ENCODE measurements at regions not wholly inside any gene's neighbourhood (a gene's known extent, or its start where the extent isn't known, plus 50 kb on each side); places are given as distances from the start of the nearest gene placed in this dataset.

DNA sequence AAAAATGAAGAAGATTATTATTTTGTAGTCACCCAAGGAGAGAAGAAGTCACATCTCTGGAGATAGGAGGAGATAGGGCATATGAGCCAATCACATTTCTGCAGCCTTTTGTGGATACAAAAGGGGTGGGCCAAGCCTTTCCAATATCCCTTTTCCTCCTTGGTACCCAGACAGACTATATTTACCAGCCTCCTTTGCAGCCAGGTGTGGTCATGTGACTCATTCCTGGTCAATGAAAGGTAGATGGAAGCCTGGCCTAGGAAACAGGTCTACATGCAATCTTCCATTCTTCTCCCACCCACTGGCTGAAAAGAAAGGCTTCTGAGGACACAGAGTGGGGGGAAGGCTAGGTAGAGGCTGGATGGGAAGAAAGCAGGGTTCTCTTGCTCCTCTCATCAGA, 58.1 kb upstream of the ERG start:
- Histone ChIP-seq H3K27ac (no peak overlapping the region), H3K27me3 (no peaks in the 10 kb centered on the region), H3K4me3 (no peak overlapping the region), H3K4me1 (no peaks in the 10 kb centered on the region), H3K9me3 (no peaks in the 10 kb centered on the region), H3K36me3 (no peaks in the 10 kb centered on the region)
- TF ChIP-seq, protein P1, sequence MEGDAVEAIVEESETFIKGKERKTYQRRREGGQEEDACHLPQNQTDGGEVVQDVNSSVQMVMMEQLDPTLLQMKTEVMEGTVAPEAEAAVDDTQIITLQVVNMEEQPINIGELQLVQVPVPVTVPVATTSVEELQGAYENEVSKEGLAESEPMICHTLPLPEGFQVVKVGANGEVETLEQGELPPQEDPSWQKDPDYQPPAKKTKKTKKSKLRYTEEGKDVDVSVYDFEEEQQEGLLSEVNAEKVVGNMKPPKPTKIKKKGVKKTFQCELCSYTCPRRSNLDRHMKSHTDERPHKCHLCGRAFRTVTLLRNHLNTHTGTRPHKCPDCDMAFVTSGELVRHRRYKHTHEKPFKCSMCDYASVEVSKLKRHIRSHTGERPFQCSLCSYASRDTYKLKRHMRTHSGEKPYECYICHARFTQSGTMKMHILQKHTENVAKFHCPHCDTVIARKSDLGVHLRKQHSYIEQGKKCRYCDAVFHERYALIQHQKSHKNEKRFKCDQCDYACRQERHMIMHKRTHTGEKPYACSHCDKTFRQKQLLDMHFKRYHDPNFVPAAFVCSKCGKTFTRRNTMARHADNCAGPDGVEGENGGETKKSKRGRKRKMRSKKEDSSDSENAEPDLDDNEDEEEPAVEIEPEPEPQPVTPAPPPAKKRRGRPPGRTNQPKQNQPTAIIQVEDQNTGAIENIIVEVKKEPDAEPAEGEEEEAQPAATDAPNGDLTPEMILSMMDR (IDR thresholded peaks at IDR 0.05), result no peak
- no peak for TF ChIP-seq POLR2AphosphoS5 (IDR thresholded peaks at IDR 0.05)
- TF ChIP-seq POLR2A (IDR thresholded peaks at IDR 0.05), result no peak
- TF ChIP-seq EP300 (IDR thresholded peaks at IDR 0.05), result no peak
- no peak for ATAC-seq (ENCODE audit: low FRiP score in 2 of 2)
- DNase-seq, result no peak

DNA sequence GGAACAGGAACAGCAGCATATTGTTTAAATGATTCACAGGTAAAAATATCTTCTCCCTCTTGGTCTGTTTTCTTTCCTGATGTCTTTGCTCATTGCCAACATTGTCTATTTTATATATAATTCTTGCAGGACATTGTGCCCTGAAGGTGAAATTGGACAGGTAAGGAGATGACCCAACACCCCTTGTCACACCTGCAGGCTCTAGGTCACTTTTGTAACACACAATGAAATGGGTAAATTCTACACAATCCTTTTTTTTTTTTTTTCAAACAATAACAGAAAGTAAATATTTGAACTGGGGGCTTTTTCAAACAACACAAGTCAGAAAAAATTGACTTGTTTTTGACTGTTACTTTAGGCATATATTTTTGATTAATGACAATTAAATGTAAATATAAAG, 62.9 kb upstream of the ERG start:
- DNase-seq (no peak), ATAC-seq (ENCODE audit: low FRiP score in 2 of 2) (no peak)
- H3K9me3 ChIP-seq, result no peaks in the 10 kb centered on the region
- H3K36me3 ChIP-seq, result no peaks in the 10 kb centered on the region
- H3K27me3 ChIP-seq, result no peaks in the 10 kb centered on the region
- H3K4me3 ChIP-seq, result no peak overlapping the region
- TF ChIP-seq POLR2AphosphoS5 (IDR thresholded peaks at IDR 0.05), result no peak
- TF ChIP-seq, protein P1 (IDR thresholded peaks at IDR 0.05), result no peak
- TF ChIP-seq POLR2A (IDR thresholded peaks at IDR 0.05), result no peak
- TF ChIP-seq EP300 (IDR thresholded peaks at IDR 0.05), result no peak
- H3K27ac ChIP-seq, result no peak overlapping the region
- no peaks in the 10 kb centered on the region for H3K4me1 ChIP-seq

DNA sequence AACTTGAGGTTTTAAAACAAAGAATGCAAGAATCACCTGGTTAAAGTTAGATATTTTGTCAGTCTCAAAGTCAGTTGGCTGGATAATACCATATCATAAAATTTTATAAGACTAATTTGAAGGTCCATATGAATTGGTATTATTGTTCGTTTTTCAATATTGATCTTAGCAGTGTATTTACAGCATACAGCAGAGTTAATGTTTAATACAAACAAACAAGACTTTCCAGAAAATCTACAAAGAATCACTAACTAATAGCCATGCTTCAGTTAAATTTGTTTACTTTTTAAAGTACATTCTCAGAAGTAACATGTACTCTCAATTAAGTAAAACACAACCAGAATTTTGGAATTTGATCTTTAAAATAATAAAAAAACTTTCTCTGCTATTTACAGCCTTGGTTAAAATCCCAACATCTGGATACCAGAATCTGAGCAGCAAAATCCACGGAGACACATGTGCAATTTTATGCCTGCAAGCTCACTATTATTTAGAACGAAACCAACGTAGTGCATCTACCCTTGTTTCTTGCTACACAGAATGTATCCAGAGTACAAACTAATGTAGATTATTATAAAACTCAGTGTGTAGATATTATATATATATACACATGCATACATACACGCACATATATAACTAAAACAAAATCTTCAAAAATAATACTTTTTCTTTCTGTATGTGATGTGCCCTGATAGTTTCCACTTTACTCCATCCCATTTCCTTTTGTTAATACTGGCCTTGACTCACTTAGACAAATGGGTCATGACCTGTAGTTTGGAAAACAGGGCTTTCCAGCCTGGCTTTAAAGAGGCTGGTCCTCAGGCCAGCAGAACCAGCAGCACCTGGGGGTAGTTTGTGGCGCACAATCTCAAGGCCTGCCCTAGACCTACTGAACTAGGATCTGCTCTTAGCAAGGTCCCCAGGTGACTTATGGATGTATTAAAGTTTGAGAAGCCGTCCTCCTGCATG, 63.6 kb upstream of the ERG start:
- Histone ChIP-seq H3K27ac (no peak overlapping the region), H3K4me1 (no peaks in the 10 kb centered on the region), H3K27me3 (no peaks in the 10 kb centered on the region), H3K9me3 (no peaks in the 10 kb centered on the region), H3K36me3 (no peaks in the 10 kb centered on the region), H3K4me3 (no peak overlapping the region)
- DNase-seq (no peak), ATAC-seq (ENCODE audit: low FRiP score in 2 of 2) (no peak)
- WGBS, 2 donors, result 89 to 93% methylated on average over 7 of the region's 7 CpGs
- TF ChIP-seq, protein P1 (IDR thresholded peaks at IDR 0.05), result no peak
- no peak for TF ChIP-seq EP300 (IDR thresholded peaks at IDR 0.05)
- no peak for TF ChIP-seq POLR2A (IDR thresholded peaks at IDR 0.05)
- TF ChIP-seq POLR2AphosphoS5 (IDR thresholded peaks at IDR 0.05), result no peak

DNA sequence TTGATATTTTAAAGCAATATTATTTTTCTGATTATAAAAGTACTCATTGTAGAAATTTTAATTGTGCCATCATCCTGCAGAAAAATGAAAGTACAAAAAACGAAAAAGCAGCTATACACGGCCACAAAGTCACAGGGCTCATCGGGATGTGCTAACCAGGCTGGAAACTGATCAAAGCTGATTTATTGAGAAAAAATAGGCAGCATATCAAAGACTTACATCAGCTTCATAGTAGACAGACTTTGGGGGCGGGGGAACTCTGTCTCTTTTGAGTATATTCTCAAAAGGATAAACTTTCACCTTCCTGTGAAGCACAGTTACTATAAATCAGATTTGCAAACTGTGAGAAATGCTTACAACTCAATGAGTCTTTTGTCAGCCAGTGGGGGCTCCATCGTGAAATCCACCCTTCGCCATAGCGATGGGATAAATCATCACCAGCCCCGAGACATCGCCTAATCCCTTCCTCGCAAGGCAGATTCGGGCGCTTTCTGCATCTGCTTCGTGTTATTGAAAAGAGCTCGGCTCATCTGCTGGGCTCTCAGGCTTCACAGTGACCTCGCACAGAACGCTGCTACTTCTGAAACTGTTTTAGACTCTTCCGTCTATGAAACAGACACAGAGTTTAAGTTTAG, 69.2 kb upstream of the ERG start:
- H3K4me3 ChIP-seq, result peak overlapping the region in 2 of 4 donors; percentile 1 to 3
- WGBS, 2 donors, result 65 to 67% methylated on average over 17 of the region's 17 CpGs

DNA sequence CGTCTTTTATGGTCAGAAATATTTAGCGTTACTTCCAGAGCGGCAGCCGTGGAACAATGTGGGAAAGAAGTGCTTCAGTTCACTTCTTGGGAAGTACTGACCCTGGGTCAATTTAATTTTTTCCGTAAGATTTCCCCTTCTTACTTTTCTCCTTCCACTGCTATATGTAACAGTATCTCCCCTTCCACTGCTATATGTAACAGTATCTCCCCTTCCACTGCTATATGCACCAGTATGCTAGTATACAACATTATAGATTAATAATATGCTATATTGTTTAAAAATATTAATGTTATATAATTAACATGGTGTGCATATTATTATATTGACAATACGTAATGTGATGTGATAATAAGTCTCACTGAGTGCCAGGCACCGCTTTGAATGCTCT, 69.7 kb upstream of the ERG start:
- ATAC-seq (ENCODE audit: low FRiP score in 2 of 2), result no peak
- Histone ChIP-seq H3K9me3 (no peaks in the 10 kb centered on the region), H3K4me3 (peak overlapping the region in 2 of 4 donors; percentile 1 to 3), H3K27ac (no peak overlapping the region), H3K4me1 (no peaks in the 10 kb centered on the region), H3K36me3 (no peaks in the 10 kb centered on the region), H3K27me3 (no peaks in the 10 kb centered on the region)
- 66 to 78% methylated on average over 7 of the region's 7 CpGs for WGBS, 2 donors
- TF ChIP-seq EP300 (IDR thresholded peaks at IDR 0.05) (no peak), POLR2A (IDR thresholded peaks at IDR 0.05) (no peak), POLR2AphosphoS5 (IDR thresholded peaks at IDR 0.05) (no peak)
- TF ChIP-seq, protein P1 (IDR thresholded peaks at IDR 0.05), result no peak
- no peak for DNase-seq

More for the DNA sequence above, 69.2 kb upstream of the ERG start:
- no peaks in the 10 kb centered on the region for H3K9me3 ChIP-seq
- no peaks in the 10 kb centered on the region for H3K36me3 ChIP-seq
- ATAC-seq (ENCODE audit: low FRiP score in 2 of 2), result peak in 1 of 2 donors; percentile 74
- DNase-seq, result no peak
- H3K4me1 ChIP-seq, result no peaks in the 10 kb centered on the region
- H3K27ac ChIP-seq, result no peak overlapping the region
- TF ChIP-seq EP300 (IDR thresholded peaks at IDR 0.05), result no peak
- H3K27me3 ChIP-seq, result no peaks in the 10 kb centered on the region
